K562 (cell line): ENCODE measurements at regions not wholly inside any gene's neighbourhood (a gene's known extent, or its start where the extent isn't known, plus 50 kb on each side); places are given as distances from the start of the nearest gene placed in this dataset.

ENCODE experiments used
- DDX20 ChIP-seq: fragments of 450-650 bp; IDR thresholded peaks from 2 replicates; pipeline ENCODE4 v1.6.1; 2016; ENCODE audit warnings: missing genetic modification characterization, low read depth, mild to moderate bottlenecking, missing compliant biosample characterization, moderate library complexity
- GATAD2A ChIP-seq: fragments of 450-650 bp; IDR thresholded peaks from 2 replicates; pipeline ENCODE4 v1.6.1; 2017
- NBN ChIP-seq: fragments of 450-650 bp; IDR thresholded peaks from 2 replicates; pipeline ENCODE4 v1.6.1; 2016; ENCODE audit warnings: low read depth, mild to moderate bottlenecking
- XRCC4 ChIP-seq: IDR thresholded peaks from one replicate; pipeline ENCODE4 v1.6.1; 2011; ENCODE audit not compliant: insufficient read depth, insufficient read length; ENCODE audit errors: extremely low read depth
- ZNF584 ChIP-seq: fragments of 200-800 bp; sonication (Bioruptor generic); IDR thresholded peaks from 2 replicates; pipeline ENCODE4 v1.6.1; 2016; ENCODE audit warnings: low read depth, mild to moderate bottlenecking, missing genetic modification characterization, missing compliant biosample characterization
- ZNF699 ChIP-seq: fragments of 250-450 bp; sonication (Bioruptor Pico); IDR thresholded peaks from 2 replicates; pipeline ENCODE4 v1.8.0; 2021; ENCODE audit warnings: mild to moderate bottlenecking, moderate library complexity; ENCODE audit not compliant: insufficient replicate concordance
- TF ChIP-seq, protein P1 (sequence below): fragments of 250-450 bp; sonication (Bioruptor Pico); IDR thresholded peaks from 2 replicates; pipeline ENCODE4 v1.4.0; 2020; ENCODE audit warnings: mild to moderate bottlenecking, moderate library complexity
- TF ChIP-seq, protein P2 (sequence below), 2 experiments: fragments of 450-650 bp; formaldehyde crosslinking in 1 of 2; IDR thresholded peaks; 2 replicates each; pipeline versions ENCODE4 v1.4.0 to v1.6.1; 2014 to 2020; ENCODE audit warnings: mild to moderate bottlenecking in 2 of 2, borderline replicate concordance in 1 of 2, low read depth in 1 of 2
- TF ChIP-seq, protein P3 (sequence below), 2 experiments: fragments of 450-650 bp; conservative IDR thresholded peaks; 2 replicates each; pipeline ENCODE4 v1.6.1; 2017; ENCODE audit warnings: mild to moderate bottlenecking in 2 of 2, moderate library complexity in 2 of 2

DNA sequence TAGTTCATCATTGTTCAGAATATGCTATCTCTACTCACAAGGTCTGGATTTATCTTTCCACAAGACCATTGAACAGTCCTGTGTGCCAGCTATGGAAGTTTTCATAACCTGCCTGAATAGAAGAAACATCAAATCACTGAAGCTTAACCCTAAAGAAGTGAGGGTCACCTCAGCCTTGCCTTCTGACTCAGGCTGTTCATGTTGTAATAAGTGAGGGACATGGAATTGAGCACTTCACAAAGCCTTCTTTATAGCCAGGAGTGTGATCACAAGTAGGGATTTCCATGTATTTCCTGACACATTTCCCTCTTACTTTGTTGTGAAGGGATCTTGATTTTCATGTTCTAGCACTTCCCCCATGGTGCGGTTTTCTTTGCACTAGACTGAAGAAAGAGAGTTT is 577.5 kb upstream of the WWC1 start (continued):
- TF ChIP-seq, protein P1, sequence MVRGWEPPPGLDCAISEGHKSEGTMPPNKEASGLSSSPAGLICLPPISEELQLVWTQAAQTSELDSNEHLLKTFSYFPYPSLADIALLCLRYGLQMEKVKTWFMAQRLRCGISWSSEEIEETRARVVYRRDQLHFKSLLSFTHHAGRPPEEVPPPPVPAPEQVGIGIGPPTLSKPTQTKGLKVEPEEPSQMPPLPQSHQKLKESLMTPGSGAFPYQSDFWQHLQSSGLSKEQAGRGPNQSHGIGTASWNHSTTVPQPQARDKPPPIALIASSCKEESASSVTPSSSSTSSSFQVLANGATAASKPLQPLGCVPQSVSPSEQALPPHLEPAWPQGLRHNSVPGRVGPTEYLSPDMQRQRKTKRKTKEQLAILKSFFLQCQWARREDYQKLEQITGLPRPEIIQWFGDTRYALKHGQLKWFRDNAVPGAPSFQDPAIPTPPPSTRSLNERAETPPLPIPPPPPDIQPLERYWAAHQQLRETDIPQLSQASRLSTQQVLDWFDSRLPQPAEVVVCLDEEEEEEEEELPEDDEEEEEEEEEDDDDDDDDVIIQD (CRISPR knock-in tag), result no peak
- TF ChIP-seq DDX20 (tag) (no peak), ZNF699 (no peak), XRCC4 (no peak), ZNF584 (CRISPR knock-in tag) (no peak), NBN (no peak), GATAD2A (no peak)
- TF ChIP-seq, protein P2, sequence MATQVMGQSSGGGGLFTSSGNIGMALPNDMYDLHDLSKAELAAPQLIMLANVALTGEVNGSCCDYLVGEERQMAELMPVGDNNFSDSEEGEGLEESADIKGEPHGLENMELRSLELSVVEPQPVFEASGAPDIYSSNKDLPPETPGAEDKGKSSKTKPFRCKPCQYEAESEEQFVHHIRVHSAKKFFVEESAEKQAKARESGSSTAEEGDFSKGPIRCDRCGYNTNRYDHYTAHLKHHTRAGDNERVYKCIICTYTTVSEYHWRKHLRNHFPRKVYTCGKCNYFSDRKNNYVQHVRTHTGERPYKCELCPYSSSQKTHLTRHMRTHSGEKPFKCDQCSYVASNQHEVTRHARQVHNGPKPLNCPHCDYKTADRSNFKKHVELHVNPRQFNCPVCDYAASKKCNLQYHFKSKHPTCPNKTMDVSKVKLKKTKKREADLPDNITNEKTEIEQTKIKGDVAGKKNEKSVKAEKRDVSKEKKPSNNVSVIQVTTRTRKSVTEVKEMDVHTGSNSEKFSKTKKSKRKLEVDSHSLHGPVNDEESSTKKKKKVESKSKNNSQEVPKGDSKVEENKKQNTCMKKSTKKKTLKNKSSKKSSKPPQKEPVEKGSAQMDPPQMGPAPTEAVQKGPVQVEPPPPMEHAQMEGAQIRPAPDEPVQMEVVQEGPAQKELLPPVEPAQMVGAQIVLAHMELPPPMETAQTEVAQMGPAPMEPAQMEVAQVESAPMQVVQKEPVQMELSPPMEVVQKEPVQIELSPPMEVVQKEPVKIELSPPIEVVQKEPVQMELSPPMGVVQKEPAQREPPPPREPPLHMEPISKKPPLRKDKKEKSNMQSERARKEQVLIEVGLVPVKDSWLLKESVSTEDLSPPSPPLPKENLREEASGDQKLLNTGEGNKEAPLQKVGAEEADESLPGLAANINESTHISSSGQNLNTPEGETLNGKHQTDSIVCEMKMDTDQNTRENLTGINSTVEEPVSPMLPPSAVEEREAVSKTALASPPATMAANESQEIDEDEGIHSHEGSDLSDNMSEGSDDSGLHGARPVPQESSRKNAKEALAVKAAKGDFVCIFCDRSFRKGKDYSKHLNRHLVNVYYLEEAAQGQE (IDR thresholded peaks at IDR 0.05; ENCODE audit: borderline replicate concordance), result no peak
- TF ChIP-seq, protein P2 (CRISPR knock-in tag; IDR thresholded peaks at IDR 0.05; ENCODE audit: low read depth), result no peak
- TF ChIP-seq, protein P3, sequence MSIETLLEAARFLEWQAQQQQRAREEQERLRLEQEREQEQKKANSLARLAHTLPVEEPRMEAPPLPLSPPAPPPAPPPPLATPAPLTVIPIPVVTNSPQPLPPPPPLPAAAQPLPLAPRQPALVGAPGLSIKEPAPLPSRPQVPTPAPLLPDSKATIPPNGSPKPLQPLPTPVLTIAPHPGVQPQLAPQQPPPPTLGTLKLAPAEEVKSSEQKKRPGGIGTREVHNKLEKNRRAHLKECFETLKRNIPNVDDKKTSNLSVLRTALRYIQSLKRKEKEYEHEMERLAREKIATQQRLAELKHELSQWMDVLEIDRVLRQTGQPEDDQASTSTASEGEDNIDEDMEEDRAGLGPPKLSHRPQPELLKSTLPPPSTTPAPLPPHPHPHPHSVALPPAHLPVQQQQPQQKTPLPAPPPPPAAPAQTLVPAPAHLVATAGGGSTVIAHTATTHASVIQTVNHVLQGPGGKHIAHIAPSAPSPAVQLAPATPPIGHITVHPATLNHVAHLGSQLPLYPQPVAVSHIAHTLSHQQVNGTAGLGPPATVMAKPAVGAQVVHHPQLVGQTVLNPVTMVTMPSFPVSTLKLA (conservative IDR thresholded peaks at IDR 0.05), result no peak
- TF ChIP-seq, all 486 proteins: peak for 0
